Karpas-422 (cell line): ENCODE measurements at regions not wholly inside any gene's neighbourhood (a gene's known extent, or its start where the extent isn't known, plus 50 kb on each side); places are given as distances from the start of the nearest gene placed in this dataset.
"Not testable (repeated sequence)": the region's sequence is repeated elsewhere in the genome, so short reads cannot be mapped to it uniquely, and the experiment has no call there.

Source experiments
- DNase-seq: peaks from one replicate; pipeline ENCODE4 v3.0.0-alpha.2; 2015
- H2AFZ ChIP-seq: fragments of 200-600 bp; sonication (generic); 2 replicates; pipeline ENCODE4 v1.6.1; 2014; ENCODE audit warnings: antibody characterized with exemption, low read length, mixed read lengths
- H3K27ac ChIP-seq: fragments of 200-600 bp; sonication (generic); 2 replicates; pipeline ENCODE4 v1.5.1; 2014; ENCODE audit warnings: mild to moderate bottlenecking, low read length, moderate library complexity
- H3K27me3 ChIP-seq: fragments of 200-600 bp; sonication (generic); 2 replicates; pipeline ENCODE4 v1.6.1; 2014; ENCODE audit warnings: low read length, mixed read lengths
- H3K36me3 ChIP-seq: fragments of 200-600 bp; sonication (generic); 2 replicates; pipeline ENCODE4 v1.6.1; 2014; ENCODE audit warnings: low read length, mixed read lengths; ENCODE audit not compliant: insufficient read depth
- H3K4me1 ChIP-seq: fragments of 200-600 bp; sonication (generic); 2 replicates; pipeline ENCODE4 v1.6.1; 2014; ENCODE audit warnings: mild to moderate bottlenecking, low read length, mixed read lengths
- H3K4me2 ChIP-seq: fragments of 200-600 bp; sonication (generic); 2 replicates; pipeline ENCODE4 v1.6.1; 2014; ENCODE audit warnings: low read length, low read depth, mild to moderate bottlenecking; ENCODE audit not compliant: poor library complexity, severe bottlenecking
- H3K4me3 ChIP-seq: fragments of 200-600 bp; sonication (generic); 2 replicates; pipeline ENCODE4 v1.5.1; 2014; ENCODE audit warnings: mild to moderate bottlenecking, antibody characterized with exemption, low read length, mixed read lengths
- H3K79me2 ChIP-seq: fragments of 200-600 bp; sonication (generic); 2 replicates; pipeline ENCODE4 v1.6.1; 2014; ENCODE audit warnings: mild to moderate bottlenecking, low read length, mixed read lengths
- H3K9ac ChIP-seq: fragments of 200-600 bp; sonication (generic); 2 replicates; pipeline ENCODE4 v1.6.0; 2014; ENCODE audit warnings: low read length
- H3K9me2 ChIP-seq: fragments of 200-600 bp; sonication (generic), shearing (Covaris generic); replicated peaks from 2 replicates; pipeline ENCODE4 v1.6.0; 2014; ENCODE audit warnings: mild to moderate bottlenecking, low read length, moderate library complexity; ENCODE audit not compliant: insufficient read depth
- H3K9me3 ChIP-seq: fragments of 300-700, 200-600 bp; sonication (generic); 2 replicates; pipeline ENCODE4 v1.6.1; 2014; ENCODE audit warnings: low read length, mixed read lengths
- H4K20me1 ChIP-seq: fragments of 200-600 bp; sonication (generic); 2 replicates; pipeline ENCODE4 v1.6.1; 2014; ENCODE audit warnings: mild to moderate bottlenecking, antibody characterized with exemption, low read length, low read depth; ENCODE audit not compliant: insufficient read depth

DNA sequence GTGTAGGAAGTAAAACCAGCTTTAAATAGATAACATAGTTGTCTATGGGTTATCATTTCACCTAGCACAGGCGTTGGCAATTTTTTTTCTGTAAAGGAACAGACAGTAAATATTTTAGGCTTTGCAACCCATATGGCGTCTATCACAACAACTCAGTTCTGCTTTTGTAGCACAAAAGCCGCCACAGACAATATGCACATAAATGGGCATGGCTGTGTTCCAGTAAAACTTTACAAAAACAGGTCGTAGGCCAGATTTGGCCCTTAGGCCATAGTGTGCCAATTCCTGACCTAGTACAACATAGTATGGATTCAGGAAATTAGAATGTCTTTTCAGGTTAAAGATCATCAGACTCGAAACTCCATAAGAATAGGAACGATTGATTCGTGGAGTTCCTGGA, 265.3 kb upstream of the GK2 start:
- no peaks in the 10 kb centered on the region for H3K36me3 ChIP-seq
- H3K4me2 ChIP-seq = no peak overlapping the region
- H3K4me1 ChIP-seq = no peaks in the 10 kb centered on the region
- no peak overlapping the region for H3K27ac ChIP-seq
- no peak overlapping the region for H3K9ac ChIP-seq
- H4K20me1 ChIP-seq = no peaks in the 10 kb centered on the region
- H3K27me3 ChIP-seq = no peaks in the 10 kb centered on the region
- H3K9me2 ChIP-seq = no peaks in the 10 kb centered on the region
- H2AFZ ChIP-seq = no peak overlapping the region
- no peak for DNase-seq
- no peak overlapping the region for H3K4me3 ChIP-seq
- H3K9me3 ChIP-seq = no peaks in the 10 kb centered on the region
- no peaks in the 10 kb centered on the region for H3K79me2 ChIP-seq

DNA sequence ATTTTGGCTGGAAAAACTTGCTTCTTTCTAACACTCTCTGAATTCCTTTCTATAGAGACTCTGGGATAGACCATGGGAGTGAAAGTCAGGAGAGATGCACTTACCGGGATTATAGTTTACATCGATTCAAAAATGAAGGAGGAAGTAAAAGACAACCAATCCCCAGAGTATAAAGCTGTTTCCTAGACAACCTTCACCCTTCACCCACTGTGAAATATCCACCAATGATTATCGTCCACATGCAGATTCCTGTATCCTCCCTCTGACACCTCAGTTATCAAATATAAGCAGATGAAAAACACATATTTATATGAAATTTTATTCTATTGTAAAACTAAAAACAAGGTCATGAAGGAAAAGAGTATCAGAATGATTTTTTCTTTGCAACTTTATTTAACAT, 258.8 kb upstream of the GK2 start:
- DNase-seq = no peak
- Histone ChIP-seq H4K20me1 (no peaks in the 10 kb centered on the region), H3K9me3 (no peaks in the 10 kb centered on the region)

DNA sequence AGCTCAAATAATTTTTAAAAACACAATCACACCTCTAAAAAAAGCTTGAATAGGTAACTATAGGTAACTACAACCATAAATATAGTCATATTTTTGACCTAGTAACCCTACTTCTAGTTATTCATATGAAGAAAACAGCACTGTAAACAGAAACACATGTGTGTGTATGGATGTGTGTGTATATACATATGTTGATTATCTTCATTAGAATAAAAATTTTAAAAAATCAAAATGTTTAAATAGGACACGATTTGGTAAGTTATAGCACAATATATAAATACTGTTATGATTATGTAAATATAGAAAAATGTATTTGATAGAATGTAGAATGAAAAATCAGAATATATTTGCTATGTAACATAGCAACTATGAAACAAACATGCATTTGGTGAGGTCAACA, 258.1 kb upstream of the GK2 start:
- no peaks in the 10 kb centered on the region for H4K20me1 ChIP-seq
- H3K36me3 ChIP-seq = no peaks in the 10 kb centered on the region
- H3K4me2 ChIP-seq = no peak overlapping the region
- no peak overlapping the region for H3K4me3 ChIP-seq
- no peaks in the 10 kb centered on the region for H3K9me2 ChIP-seq
- no peak for DNase-seq
- H3K9ac ChIP-seq = no peak overlapping the region
- no peaks in the 10 kb centered on the region for H3K4me1 ChIP-seq
- no peaks in the 10 kb centered on the region for H3K9me3 ChIP-seq
- H3K79me2 ChIP-seq = no peaks in the 10 kb centered on the region
- H3K27ac ChIP-seq = no peak overlapping the region
- no peaks in the 10 kb centered on the region for H3K27me3 ChIP-seq
- no peak overlapping the region for H2AFZ ChIP-seq

More for the DNA sequence above, 258.8 kb upstream of the GK2 start:
- no peaks in the 10 kb centered on the region for H3K9me2 ChIP-seq
- no peak overlapping the region for H3K27ac ChIP-seq
- H3K27me3 ChIP-seq = no peaks in the 10 kb centered on the region
- no peaks in the 10 kb centered on the region for H3K4me1 ChIP-seq
- no peak overlapping the region for H2AFZ ChIP-seq
- no peaks in the 10 kb centered on the region for H3K36me3 ChIP-seq
- no peak overlapping the region for H3K9ac ChIP-seq
- H3K4me3 ChIP-seq = no peak overlapping the region
- no peaks in the 10 kb centered on the region for H3K79me2 ChIP-seq
- no peak overlapping the region for H3K4me2 ChIP-seq

DNA sequence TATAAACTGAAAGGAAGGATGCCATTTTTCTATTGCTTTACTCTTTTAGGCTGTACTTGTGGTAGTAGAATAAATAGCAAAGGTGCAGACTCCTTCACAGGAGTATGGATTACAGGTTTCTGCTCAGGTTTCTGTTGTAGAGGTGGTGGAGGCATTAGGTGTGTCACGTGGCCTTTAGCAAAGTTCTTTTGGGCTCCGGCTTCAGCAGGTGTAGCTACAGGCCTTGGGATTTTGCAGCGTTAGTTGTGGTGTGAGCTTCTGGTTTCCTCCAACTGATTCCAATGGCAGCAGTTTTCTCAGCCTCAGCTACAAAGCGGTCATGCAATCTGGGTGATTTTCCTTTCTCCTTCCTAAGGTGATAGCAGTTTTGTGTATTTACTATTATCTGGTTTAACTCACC, 255.8 kb upstream of the GK2 start:
- H4K20me1 ChIP-seq = no peaks in the 10 kb centered on the region
- H3K9me3 ChIP-seq = no peaks in the 10 kb centered on the region
- H3K4me2 ChIP-seq = no peak overlapping the region
- no peaks in the 10 kb centered on the region for H3K9me2 ChIP-seq
- no peak overlapping the region for H3K9ac ChIP-seq
- DNase-seq = no peak
- no peak overlapping the region for H2AFZ ChIP-seq
- no peaks in the 10 kb centered on the region for H3K27me3 ChIP-seq
- no peak overlapping the region for H3K4me3 ChIP-seq
- H3K79me2 ChIP-seq = no peaks in the 10 kb centered on the region
- no peaks in the 10 kb centered on the region for H3K36me3 ChIP-seq
- no peak overlapping the region for H3K27ac ChIP-seq
- no peaks in the 10 kb centered on the region for H3K4me1 ChIP-seq

DNA sequence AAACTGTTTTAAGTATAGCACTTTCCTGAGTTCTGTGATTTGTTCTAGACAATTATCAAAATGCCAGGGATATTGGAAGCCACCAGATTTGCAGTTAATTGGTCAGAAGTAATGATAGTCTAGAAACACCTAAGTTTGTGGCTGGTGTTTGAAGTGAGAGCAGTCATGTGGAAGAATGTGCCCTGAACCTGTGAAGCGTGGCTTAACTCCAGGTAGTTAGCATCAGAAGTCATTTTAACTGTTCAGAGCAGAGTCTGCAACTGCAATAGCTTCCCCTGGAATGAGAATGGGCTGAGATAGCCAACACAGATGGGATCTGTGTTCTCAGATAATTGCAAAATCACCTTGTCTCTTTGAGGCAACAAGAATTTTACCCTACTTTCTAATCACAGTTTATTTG, 255.1 kb upstream of the GK2 start:
- Histone ChIP-seq H3K79me2 (no peaks in the 10 kb centered on the region), H3K4me2 (no peak overlapping the region), H3K36me3 (no peaks in the 10 kb centered on the region), H3K27ac (no peak overlapping the region), H3K9me3 (no peaks in the 10 kb centered on the region), H2AFZ (no peak overlapping the region), H3K4me3 (no peak overlapping the region), H4K20me1 (no peaks in the 10 kb centered on the region), H3K9me2 (no peaks in the 10 kb centered on the region), H3K4me1 (no peaks in the 10 kb centered on the region), H3K9ac (no peak overlapping the region), H3K27me3 (no peaks in the 10 kb centered on the region)
- DNase-seq = no peak

DNA sequence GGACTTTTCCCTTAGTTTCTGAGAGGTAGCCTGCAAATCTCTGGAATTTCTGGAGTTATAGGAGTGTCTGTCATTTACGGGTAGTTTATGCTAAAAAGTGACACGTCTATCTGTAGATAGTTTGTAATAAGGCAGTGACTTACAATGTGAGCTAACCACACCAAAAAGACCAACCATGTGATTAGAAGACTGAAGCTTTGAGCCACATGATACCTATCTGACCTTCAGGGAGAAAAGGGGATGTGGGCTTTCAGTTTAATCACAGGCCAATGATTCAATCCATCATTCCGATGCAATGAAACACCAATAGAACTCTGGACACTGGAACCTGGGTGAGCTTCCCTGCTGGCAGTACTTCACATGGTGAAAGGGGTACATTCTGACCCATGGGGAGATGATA, 254.6 kb upstream of the GK2 start:
- Histone ChIP-seq H3K4me3 (no peak overlapping the region), H3K36me3 (no peaks in the 10 kb centered on the region), H3K9me3 (no peaks in the 10 kb centered on the region), H2AFZ (no peak overlapping the region), H3K4me1 (no peaks in the 10 kb centered on the region), H3K9ac (no peak overlapping the region), H3K27ac (no peak overlapping the region), H3K79me2 (no peaks in the 10 kb centered on the region), H4K20me1 (no peaks in the 10 kb centered on the region), H3K4me2 (no peak overlapping the region), H3K27me3 (no peaks in the 10 kb centered on the region), H3K9me2 (no peaks in the 10 kb centered on the region)
- no peak for DNase-seq

DNA sequence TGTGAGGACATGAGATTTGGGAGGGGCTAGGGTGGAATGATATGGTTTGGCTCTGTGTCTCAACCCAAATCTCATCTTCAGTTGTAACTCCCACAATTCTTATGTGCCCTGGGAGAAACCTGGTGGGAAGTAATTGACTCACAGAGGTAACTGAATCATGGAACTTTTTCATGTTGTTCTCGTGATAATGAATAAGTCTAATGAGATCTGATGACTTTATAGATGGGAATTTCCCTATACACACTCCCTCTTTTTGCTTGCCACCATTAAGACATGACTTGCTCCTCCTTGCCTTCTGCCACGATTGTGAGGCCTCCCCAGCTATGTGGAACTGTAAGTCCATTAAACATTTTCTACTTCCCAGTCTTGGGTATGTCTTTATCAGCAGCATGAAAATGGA, 253.2 kb upstream of the GK2 start:
- Histone ChIP-seq H3K4me1 (no peaks in the 10 kb centered on the region), H4K20me1 (no peaks in the 10 kb centered on the region), H3K79me2 (no peaks in the 10 kb centered on the region), H2AFZ (no peak overlapping the region), H3K9me2 (no peaks in the 10 kb centered on the region), H3K27me3 (no peaks in the 10 kb centered on the region), H3K9ac (no peak overlapping the region), H3K36me3 (no peaks in the 10 kb centered on the region), H3K9me3 (no peaks in the 10 kb centered on the region), H3K4me3 (no peak overlapping the region), H3K27ac (no peak overlapping the region), H3K4me2 (no peak overlapping the region)
- no peak for DNase-seq

DNA sequence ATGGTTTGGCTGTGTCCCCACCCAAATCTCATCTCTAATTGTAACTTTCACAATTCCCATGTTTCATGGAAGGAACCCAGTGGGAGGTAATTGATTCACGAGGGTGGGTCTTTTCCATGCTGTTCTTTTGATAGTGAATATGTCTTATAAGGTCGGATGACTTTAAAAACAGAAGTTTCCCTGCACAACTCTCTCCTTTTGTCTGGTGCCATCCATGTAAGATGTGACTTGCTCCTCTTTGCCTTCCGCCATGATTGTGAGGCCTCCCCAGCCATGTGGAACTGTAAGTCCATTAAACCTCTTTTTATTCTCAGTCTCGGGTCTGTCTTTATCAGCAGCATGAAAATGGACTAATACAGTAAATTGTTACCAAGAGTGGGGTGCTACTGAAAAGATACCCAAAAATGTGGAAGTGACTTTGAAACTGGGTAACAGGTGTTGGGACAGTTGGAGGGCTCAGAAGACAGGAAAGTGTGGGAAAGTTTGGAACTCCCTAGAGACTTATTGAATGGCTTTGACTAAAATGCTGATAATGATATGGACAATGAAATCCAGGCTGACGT, 251.4 kb upstream of the GK2 start:
- not testable (repeated sequence) for H2AFZ ChIP-seq, H3K4me2 ChIP-seq, H3K4me3 ChIP-seq, H3K79me2 ChIP-seq, H3K4me1 ChIP-seq, H3K27ac ChIP-seq, H3K9me2 ChIP-seq, DNase-seq, H3K36me3 ChIP-seq, H3K27me3 ChIP-seq, H3K9me3 ChIP-seq, H3K9ac ChIP-seq, H4K20me1 ChIP-seq

DNA sequence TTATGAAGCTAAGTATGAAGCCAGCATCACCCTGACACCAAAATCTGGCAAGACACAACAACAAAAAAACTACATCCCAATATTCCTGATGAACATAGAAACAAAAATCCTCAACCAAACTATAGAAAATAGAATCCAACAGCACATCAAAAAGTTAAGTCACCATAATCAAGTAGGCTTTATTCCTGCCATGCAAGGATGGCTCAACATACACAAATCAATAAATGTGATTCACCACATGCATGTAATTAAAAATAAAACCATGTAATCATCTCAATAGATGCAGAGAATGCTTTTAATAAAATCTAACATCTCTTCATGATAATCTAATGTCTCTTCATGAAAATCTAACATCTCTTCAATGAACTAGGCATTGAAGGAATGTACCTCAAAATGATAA, 249.4 kb upstream of the GK2 start:
- H3K4me1 ChIP-seq = no peaks in the 10 kb centered on the region
- H3K9me2 ChIP-seq = no peaks in the 10 kb centered on the region
- no peak overlapping the region for H3K9ac ChIP-seq
- H2AFZ ChIP-seq = no peak overlapping the region
- H3K79me2 ChIP-seq = no peaks in the 10 kb centered on the region
- no peaks in the 10 kb centered on the region for H3K36me3 ChIP-seq
- no peaks in the 10 kb centered on the region for H3K9me3 ChIP-seq
- no peak overlapping the region for H3K4me3 ChIP-seq
- H3K4me2 ChIP-seq = no peak overlapping the region
- no peaks in the 10 kb centered on the region for H3K27me3 ChIP-seq
- no peak for DNase-seq
- H3K27ac ChIP-seq = no peak overlapping the region
- no peaks in the 10 kb centered on the region for H4K20me1 ChIP-seq
